CD14-positive monocyte (primary cell): ENCODE measurements at regions not wholly inside any gene's neighbourhood (a gene's known extent, or its start where the extent isn't known, plus 50 kb on each side); places are given as distances from the start of the nearest gene placed in this dataset.

Source experiments
- DNase-seq, 3 donors: peaks; one replicate each; pipeline ENCODE4 v3.0.0-alpha.2; 2011 to 2022
- H2AFZ ChIP-seq: 2 replicates; pipeline ENCODE4 v1.6.0; 2012; ENCODE audit warnings: mild to moderate bottlenecking, low read depth, low read length, inconsistent platforms; ENCODE audit not compliant: insufficient read depth, poor library complexity, severe bottlenecking
- H3K27ac ChIP-seq, 2 donors: 1 replicate in 1 of 2; 2 replicates in 1 of 2; pipeline ENCODE4 v1.5.1; 2012 to 2013; ENCODE audit warnings: low read length in 2 of 2, control low read depth in 1 of 2, inconsistent platforms in 1 of 2, low read depth in 1 of 2, mild to moderate bottlenecking in 1 of 2
- H3K27me3 ChIP-seq, 2 donors: one replicate each; pipeline versions ENCODE4 v1.6.0 to v1.6.1; 2011 to 2013; ENCODE audit warnings: low read length in 2 of 2; ENCODE audit not compliant: control insufficient read depth in 2 of 2, insufficient read depth in 2 of 2
- H3K36me3 ChIP-seq, 2 donors: replicated peaks in 1 of 2; 1 replicate in 1 of 2; 2 replicates in 1 of 2; pipeline versions ENCODE4 v1.5.1 to v1.6.1; 2012 to 2013; ENCODE audit warnings: low read length in 2 of 2, control low read depth in 1 of 2, inconsistent platforms in 1 of 2, mild to moderate bottlenecking in 1 of 2; ENCODE audit not compliant: insufficient read depth in 2 of 2, control insufficient read depth in 1 of 2
- H3K4me1 ChIP-seq, 2 donors: 1 replicate in 1 of 2; 2 replicates in 1 of 2; pipeline versions ENCODE4 v1.5.1 to v1.6.1; 2012 to 2013; ENCODE audit warnings: low read length in 2 of 2, control low read depth in 1 of 2, inconsistent platforms in 1 of 2, mild to moderate bottlenecking in 1 of 2, moderate library complexity in 1 of 2; ENCODE audit not compliant: insufficient read depth in 2 of 2, control insufficient read depth in 1 of 2
- H3K4me2 ChIP-seq: replicated peaks from 2 replicates; pipeline ENCODE3; 2012; ENCODE audit warnings: low read length, moderate library complexity, mild to moderate bottlenecking; ENCODE audit not compliant: poor library complexity, severe bottlenecking; ENCODE audit errors: extremely low read depth
- H3K4me3 ChIP-seq, 3 experiments: fragments of 200-600 bp in 1 of 3; sonication (generic) in 1 of 3; replicated peaks in 1 of 3; 1 replicate in 2 of 3; 2 replicates in 1 of 3; pipeline ENCODE4 v1.5.1; 2011 to 2013; ENCODE audit warnings: low read length in 3 of 3, mild to moderate bottlenecking in 3 of 3, control low read depth in 2 of 3, low read depth in 2 of 3, inconsistent platforms in 1 of 3, moderate library complexity in 1 of 3
- H3K79me2 ChIP-seq: 2 replicates; pipeline ENCODE4 v1.6.0; 2012; ENCODE audit warnings: mild to moderate bottlenecking, control low read depth, inconsistent platforms, low read length, moderate library complexity; ENCODE audit not compliant: insufficient read depth
- H3K9ac ChIP-seq: 2 replicates; pipeline ENCODE4 v1.6.0; 2017; ENCODE audit warnings: low read length, mild to moderate bottlenecking; ENCODE audit not compliant: insufficient read depth, poor library complexity, severe bottlenecking
- H3K9me3 ChIP-seq, 2 donors: replicated peaks in 1 of 2; 1 replicate in 1 of 2; 2 replicates in 1 of 2; pipeline versions ENCODE4 v1.5.1 to v1.6.1; 2012 to 2013; ENCODE audit warnings: low read length in 2 of 2, control low read depth in 1 of 2; ENCODE audit not compliant: control insufficient read depth in 1 of 2, insufficient read depth in 1 of 2
- H4K20me1 ChIP-seq: 2 replicates; pipeline ENCODE4 v1.6.0; 2012; ENCODE audit warnings: mild to moderate bottlenecking, low read length, control low read depth, moderate library complexity; ENCODE audit not compliant: insufficient read depth
- H3K27ac Mint-ChIP-seq, 7 donors: one replicate each; pipeline ENCODE4 v1.8.0; 2020; ENCODE audit warnings: mild to moderate bottlenecking in 7 of 7, mixed read lengths in 7 of 7, moderate library complexity in 6 of 7, inconsistent platforms in 2 of 7
- H3K27me3 Mint-ChIP-seq, 3 donors: one replicate each; pipeline ENCODE4 v1.8.0; 2021 to 2022; ENCODE audit warnings: low read depth in 3 of 3, mild to moderate bottlenecking in 3 of 3, mixed read lengths in 3 of 3, moderate library complexity in 3 of 3, inconsistent platforms in 1 of 3
- H3K36me3 Mint-ChIP-seq, 2 donors: one replicate each; pipeline ENCODE4 v1.8.0; 2020; ENCODE audit warnings: mixed read lengths in 2 of 2, inconsistent platforms in 1 of 2, mild to moderate bottlenecking in 1 of 2
- H3K4me1 Mint-ChIP-seq: one replicate; pipeline ENCODE4 v1.8.0; 2020; ENCODE audit warnings: mild to moderate bottlenecking, mixed read lengths
- H3K4me3 Mint-ChIP-seq, 2 donors: one replicate each; pipeline ENCODE4 v1.8.0; 2020; ENCODE audit warnings: mild to moderate bottlenecking in 2 of 2, mixed read lengths in 2 of 2, moderate library complexity in 1 of 2
- H3K9me3 Mint-ChIP-seq, 7 donors: one replicate each; pipeline ENCODE4 v1.8.0; 2020 to 2022; ENCODE audit warnings: mixed read lengths in 7 of 7, mild to moderate bottlenecking in 6 of 7, moderate library complexity in 6 of 7, inconsistent platforms in 2 of 7
- CTCF ChIP-seq: fragments of 200-600 bp; IDR thresholded peaks from one replicate; pipeline ENCODE4 v1.8.0; 2022; ENCODE audit warnings: antibody characterized with exemption, mild to moderate bottlenecking
- WGBS: methylation state at CpG from one replicate; pipeline ENCODE4 v1.1.5; 2013; ENCODE audit warnings: missing lambda C conversion rate; ENCODE audit not compliant: insufficient coverage; 5-methylcytosine and 5-hydroxymethylcytosine counted together
- intact Hi-C, 2 donors: fragments of 100-400 bp; cut with micrococcal nuclease; formaldehyde crosslinking; loops; one replicate each; pipeline versions ENCODE4 v1.15.0 to v1.15.1; 2023

GRCh38 chr15:36313021-36313420, 266.4 kb upstream of the CDIN1 start:
- no peak overlapping the region for H3K27ac Mint-ChIP-seq
- no peak for TF ChIP-seq CTCF
- no peaks in the 10 kb centered on the region for H3K4me1 ChIP-seq
- no CpG with 5 or more reads among the region's 1 CpG for WGBS
- no peaks in the 10 kb centered on the region for H4K20me1 ChIP-seq
- H3K36me3 Mint-ChIP-seq: no peaks in the 10 kb centered on the region
- H2AFZ ChIP-seq: no peak overlapping the region
- H3K27me3 ChIP-seq: no peaks in the 10 kb centered on the region
- H3K9me3 Mint-ChIP-seq: peaks cover 0 to 8% (median 4%) of the 10 kb centered on the region in 7 donors
- no peak overlapping the region for H3K27ac ChIP-seq
- H3K9me3 ChIP-seq: peaks cover 0 to 5% of the 10 kb centered on the region in 2 donors
- no peaks in the 10 kb centered on the region for H3K4me1 Mint-ChIP-seq
- H3K36me3 ChIP-seq: no peaks in the 10 kb centered on the region
- H3K9ac ChIP-seq: no peak overlapping the region
- H3K79me2 ChIP-seq: no peaks in the 10 kb centered on the region
- no peak overlapping the region for H3K4me3 ChIP-seq
- H3K27me3 Mint-ChIP-seq: no peaks in the 10 kb centered on the region
- intact Hi-C loops: no loop called here
- DNase-seq: no peak
- no peak overlapping the region for H3K4me3 Mint-ChIP-seq
- no peak overlapping the region for H3K4me2 ChIP-seq

- no peaks in the 10 kb centered on the region for H3K27me3 Mint-ChIP-seq
- no peaks in the 10 kb centered on the region for H3K36me3 ChIP-seq
- H3K9ac ChIP-seq: no peak overlapping the region
- no peak for DNase-seq
- H3K27ac Mint-ChIP-seq: no peak overlapping the region
- H3K4me1 Mint-ChIP-seq: no peaks in the 10 kb centered on the region
- H3K27ac ChIP-seq: no peak overlapping the region
- no peak overlapping the region for H2AFZ ChIP-seq
- H3K79me2 ChIP-seq: no peaks in the 10 kb centered on the region
- WGBS: no CpG with 5 or more reads among the region's 2 CpGs
- no peaks in the 10 kb centered on the region for H4K20me1 ChIP-seq
- H3K9me3 ChIP-seq: peaks cover 0 to 5% of the 10 kb centered on the region in 2 donors
- H3K36me3 Mint-ChIP-seq: no peaks in the 10 kb centered on the region
- H3K9me3 Mint-ChIP-seq: peaks cover 0 to 8% (median 3%) of the 10 kb centered on the region in 7 donors
- no peak overlapping the region for H3K4me3 Mint-ChIP-seq
- no peak overlapping the region for H3K4me3 ChIP-seq
- H3K27me3 ChIP-seq: no peaks in the 10 kb centered on the region
- no peak for TF ChIP-seq CTCF
- intact Hi-C loops: no loop called here
- H3K4me1 ChIP-seq: no peaks in the 10 kb centered on the region
- no peak overlapping the region for H3K4me2 ChIP-seq
Measured at GRCh38 chr15:36313736-36314280, 265.6 kb upstream of the CDIN1 start.
